Sigmoid colon (tissue), 4 donors: ENCODE measurements at regions not wholly inside any gene's neighbourhood (a gene's known extent, or its start where the extent isn't known, plus 50 kb on each side); places are given as distances from the start of the nearest gene placed in this dataset.

Experiments used
- CTCF ChIP-seq, 4 experiments: fragments of 450-650 bp in 3 of 4; fragments of 200-600 bp in 1 of 4; IDR thresholded peaks; one replicate each; pipeline ENCODE4 v1.5.1; 2016 to 2019; ENCODE audit warnings: antibody characterized with exemption in 4 of 4, mild to moderate bottlenecking in 3 of 4, moderate library complexity in 2 of 4
- EP300 ChIP-seq, 4 donors: sonication (generic); formaldehyde crosslinking; IDR thresholded peaks; one replicate each; pipeline ENCODE4 v1.6.1; 2017; ENCODE audit warnings: antibody characterized with exemption in 4 of 4
- POLR2A ChIP-seq, 2 donors: fragments of 450-650 bp; IDR thresholded peaks; one replicate each; pipeline ENCODE4 v1.6.1; 2016; ENCODE audit warnings: antibody characterized with exemption in 2 of 2, mild to moderate bottlenecking in 2 of 2, moderate library complexity in 2 of 2

DNA sequence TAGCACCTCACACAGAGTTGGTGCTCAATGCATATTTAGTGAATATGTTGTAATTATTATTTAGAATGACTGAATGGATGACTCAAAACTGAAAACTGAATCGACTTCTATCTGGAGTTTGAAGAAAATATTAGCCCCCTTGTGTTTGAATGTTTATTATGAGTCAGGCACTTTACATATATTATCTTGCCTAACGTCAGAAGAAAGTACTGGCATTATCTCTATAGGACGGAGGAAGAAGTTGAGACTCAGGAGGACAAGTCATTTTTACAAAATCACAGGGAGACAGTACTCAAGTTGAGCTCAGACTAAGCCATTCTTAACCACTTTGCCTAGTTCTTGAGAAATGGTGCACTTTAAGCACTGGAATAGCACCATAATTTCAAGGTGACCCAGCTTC, 684.0 kb downstream of the UTRN start:
- TF ChIP-seq CTCF (IDR thresholded peaks at IDR 0.05): no peak
- TF ChIP-seq POLR2A (IDR thresholded peaks at IDR 0.05): no peak
- TF ChIP-seq EP300 (IDR thresholded peaks at IDR 0.05): no peak
